HTR-8/SVneo (cell line): ENCODE measurements at regions not wholly inside any gene's neighbourhood (a gene's known extent, or its start where the extent isn't known, plus 50 kb on each side); places are given as distances from the start of the nearest gene placed in this dataset.

Source experiments
- DNase-seq: peaks from one replicate; pipeline ENCODE4 v3.0.0; 2011; ENCODE audit warnings: low spot score, mixed read lengths; ENCODE audit not compliant: insufficient read length
- FAIRE-seq: peaks from 2 replicates; lab custom pipeline; 2011; peaks lifted over from hg19 to GRCh38; lab: Jason Lieb, UNC

DNA sequence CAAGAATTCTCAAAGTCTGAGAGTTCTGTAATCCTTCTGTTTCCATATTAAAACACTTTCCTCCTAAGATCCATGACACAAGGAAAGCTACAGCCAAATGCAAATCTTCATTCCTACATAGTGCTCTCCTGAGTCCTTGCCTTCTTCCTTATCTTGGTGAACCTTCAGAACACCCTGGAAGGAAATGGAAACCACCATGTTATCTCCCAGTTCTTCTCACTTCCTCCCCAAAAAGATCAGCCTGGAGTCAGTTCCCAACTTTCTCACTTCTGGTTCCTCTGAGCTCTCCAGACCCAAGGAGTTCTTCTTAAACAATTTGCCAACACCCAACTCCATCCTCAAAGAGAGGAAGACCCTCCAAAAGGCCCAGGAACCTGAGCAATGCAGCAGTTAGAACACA, 193.3 kb upstream of the CCN2 start:
- no peak for DNase-seq
- FAIRE-seq = no peak

- DNase-seq (no peak), FAIRE-seq (no peak)
These were observed 192.1 kb upstream of the CCN2 start for GRCh38 chr6:132143258-132143657.

DNA sequence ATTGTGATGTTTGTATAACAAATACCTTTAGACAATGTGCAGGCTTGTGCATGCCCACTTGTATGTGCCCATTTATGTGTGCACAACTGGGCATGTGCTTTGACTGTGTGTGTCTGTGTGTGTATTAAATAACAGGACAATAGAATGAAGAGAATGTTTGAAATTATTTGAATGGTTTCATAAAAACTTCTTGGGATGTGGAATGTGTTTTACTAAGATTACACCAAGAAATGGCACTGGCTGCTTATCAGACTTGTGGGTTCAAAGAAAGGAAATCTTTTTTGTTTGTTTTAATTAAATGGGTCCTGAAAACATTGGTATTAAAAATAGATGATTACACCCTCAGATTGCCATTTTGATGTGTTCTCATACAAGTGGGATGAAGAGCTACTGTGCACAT, 191.6 kb upstream of the CCN2 start:
- FAIRE-seq = peak; percentile 13
- no peak for DNase-seq

GRCh38 chr6:132142308-132142707, 191.1 kb upstream of the CCN2 start:
- FAIRE-seq (no peak), DNase-seq (no peak)

DNA sequence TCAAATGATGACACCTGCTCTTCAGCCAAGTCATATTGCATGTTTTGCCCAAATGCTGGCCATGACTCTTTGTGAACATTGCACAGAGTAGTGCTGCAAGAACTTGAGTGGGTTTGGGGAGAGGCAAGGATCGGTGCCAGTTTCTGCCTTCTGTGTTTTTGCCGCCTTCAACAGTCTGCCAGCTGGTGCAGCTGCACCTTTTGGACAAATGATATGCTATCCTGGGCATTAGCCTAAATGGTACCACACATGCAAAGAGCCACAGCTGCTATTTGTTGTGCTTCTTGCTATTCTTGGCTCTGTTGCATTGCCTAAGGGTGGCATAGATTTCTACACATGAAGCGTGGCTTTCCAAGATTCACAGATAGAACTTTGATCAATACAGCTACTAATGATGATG, 189.0 kb upstream of the CCN2 start:
- peak; percentile 4 for FAIRE-seq

DNA sequence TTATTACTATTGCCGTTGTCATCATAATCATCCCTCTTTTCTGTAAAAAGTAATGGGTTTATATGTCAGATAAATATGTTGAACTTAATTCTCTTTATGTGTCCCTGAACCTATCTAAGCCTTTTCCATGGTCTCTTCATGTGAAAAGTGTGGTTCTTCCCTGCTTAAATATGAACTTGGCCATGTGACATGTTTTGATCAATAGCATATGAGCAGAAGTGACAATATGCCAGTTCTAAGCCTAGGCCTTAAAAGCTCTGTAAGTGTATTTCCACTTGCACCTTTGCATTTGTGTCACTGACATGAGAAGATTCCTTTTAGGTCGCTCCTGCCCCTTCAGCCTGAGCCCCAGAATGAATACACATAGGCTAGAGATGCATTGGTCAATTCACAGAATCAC, 188.4 kb upstream of the CCN2 start:
- FAIRE-seq (no peak), DNase-seq (no peak)

More for the DNA sequence above, 189.0 kb upstream of the CCN2 start:
- no peak for DNase-seq

GRCh38 chr6:132136981-132137380, 185.8 kb upstream of the CCN2 start:
- DNase-seq (no peak), FAIRE-seq (no peak)

GRCh38 chr6:132135409-132135808, 184.2 kb upstream of the CCN2 start:
- FAIRE-seq (no peak), DNase-seq (no peak)

- DNase-seq (no peak), FAIRE-seq (no peak)
These were observed 182.7 kb upstream of the CCN2 start for GRCh38 chr6:132133736-132134445.

DNA sequence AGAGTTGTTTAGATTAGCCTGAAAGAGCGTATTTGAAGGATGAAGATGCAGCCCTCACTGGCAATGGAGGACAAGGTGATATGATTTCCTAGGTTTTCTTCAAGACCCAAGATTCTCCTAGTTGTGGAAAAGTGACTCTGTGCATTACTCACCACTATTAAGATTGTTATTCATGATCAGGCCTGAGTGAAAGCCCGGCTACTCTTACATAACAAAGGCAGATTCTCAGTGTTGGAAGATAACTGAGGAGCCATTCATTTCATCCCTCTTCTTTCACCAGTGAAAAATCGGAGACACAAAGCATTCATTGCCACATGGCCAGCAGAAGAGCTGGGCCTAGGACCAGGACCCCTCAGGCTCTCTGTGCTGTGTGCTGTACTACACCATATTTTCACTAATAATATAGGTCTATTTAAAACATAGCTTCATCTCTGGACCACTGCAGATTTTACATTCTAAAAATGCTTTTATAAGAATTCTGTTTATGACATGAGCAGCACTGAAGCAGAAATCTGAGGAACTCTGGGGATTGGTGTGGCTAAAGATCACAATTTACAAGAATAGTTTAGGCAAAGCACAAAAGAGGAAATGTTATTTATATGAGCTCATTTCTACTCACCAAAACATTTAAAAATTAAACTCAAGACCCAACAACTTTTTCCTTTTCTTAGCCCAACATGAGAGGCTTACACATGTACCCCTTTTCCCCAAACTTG, 181.9 kb upstream of the CCN2 start:
- DNase-seq (no peak), FAIRE-seq (peak; percentile 58)

- FAIRE-seq = no peak
- no peak for DNase-seq
These were observed 181.2 kb upstream of the CCN2 start for GRCh38 chr6:132132422-132132821.

GRCh38 chr6:132131758-132132157, 180.6 kb upstream of the CCN2 start:
- FAIRE-seq = peak; percentile 95
- DNase-seq = peak; percentile 82

DNA sequence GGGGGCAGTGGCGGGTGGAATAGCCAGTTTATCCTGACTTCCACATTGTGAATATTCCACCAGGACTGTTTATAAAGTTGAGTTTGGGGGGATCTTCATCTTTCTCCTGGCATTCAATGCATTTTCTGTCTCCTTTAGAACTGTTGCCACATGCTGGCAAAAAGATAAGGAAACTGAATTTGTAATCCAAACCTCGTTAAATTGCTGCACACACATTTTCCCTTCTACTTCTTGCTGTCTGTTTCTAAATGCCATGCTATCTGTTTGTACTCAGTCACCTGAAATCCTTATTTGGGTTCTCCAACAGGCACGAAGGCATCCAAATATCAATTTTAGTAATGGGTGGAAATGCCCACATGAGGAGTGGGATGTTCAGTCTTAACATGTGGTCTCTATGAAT, 180.2 kb upstream of the CCN2 start:
- DNase-seq (no peak), FAIRE-seq (no peak)

DNA sequence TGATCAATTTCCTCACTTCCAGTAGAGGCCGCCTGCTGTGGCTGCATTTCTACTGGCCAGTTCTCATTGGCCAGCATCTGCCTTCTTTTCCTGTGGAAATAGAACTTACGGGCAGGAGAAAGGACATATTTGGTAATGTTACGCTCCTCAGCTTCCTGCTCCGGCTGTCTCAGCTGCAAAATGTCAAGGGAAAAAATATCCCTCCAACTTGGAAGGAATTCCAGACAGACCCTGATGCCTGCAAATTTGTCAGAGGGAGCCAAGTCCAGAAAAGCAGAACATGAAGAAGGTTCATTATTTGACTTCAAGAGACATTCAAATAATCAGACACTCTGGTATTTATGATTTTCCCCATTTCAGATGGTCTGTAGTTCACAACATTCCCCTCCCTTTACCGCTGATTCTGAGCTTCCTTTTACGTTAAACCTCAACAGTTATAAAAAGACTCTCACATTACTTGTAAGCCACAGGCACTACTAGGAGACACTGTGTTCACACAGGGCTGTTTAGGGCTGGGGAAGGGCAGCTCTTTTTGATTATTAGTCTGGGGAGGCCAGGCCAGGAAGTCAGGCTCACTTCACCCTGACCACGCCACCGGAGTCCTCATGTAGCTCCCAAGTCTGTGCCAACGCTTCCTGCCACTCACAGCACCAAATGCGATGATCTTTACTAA, 179.6 kb upstream of the CCN2 start:
- DNase-seq (no peak), FAIRE-seq (peak; percentile 26)

GRCh38 chr6:132128424-132128823, 177.3 kb upstream of the CCN2 start:
- DNase-seq = no peak
- no peak for FAIRE-seq

DNA sequence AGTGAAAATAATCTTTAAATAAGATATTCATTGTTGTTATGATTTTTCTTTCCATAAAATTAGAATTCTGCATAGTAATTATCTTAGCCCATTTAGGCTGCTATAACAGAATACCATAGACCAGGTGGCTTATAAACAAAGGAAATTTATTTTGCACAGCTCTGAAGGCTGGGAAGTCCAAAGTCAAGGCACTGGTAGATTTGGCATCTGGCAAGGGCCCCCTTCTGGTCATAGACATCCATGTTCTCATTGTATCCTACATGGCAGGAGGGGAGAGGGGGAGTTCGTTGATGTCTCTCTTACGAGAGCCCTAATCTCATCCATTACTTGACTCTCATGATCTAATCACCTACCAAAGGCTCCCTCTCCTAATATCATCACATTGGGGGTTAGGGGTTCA, 175.0 kb upstream of the CCN2 start:
- DNase-seq (no peak), FAIRE-seq (no peak)

DNA sequence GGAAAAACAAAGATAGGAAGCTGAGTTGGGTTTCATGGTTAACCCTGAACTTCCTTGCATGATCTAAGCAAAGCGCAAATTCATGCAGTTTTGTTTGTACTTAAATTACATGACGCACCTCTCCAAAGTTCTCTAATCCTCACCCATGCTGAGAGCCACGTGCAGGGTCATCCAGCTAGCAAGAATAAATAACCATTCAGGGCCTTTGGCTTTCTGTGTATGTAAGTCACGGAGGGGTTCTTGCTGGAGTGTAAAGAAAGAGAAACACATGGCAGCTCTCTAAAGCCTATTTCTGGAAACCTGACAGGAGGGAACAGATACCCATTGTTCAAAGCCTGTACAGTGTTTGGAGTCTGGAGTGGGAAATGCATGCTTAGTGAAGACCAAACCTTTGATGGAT, 171.7 kb upstream of the CCN2 start:
- DNase-seq = no peak
- no peak for FAIRE-seq

DNA sequence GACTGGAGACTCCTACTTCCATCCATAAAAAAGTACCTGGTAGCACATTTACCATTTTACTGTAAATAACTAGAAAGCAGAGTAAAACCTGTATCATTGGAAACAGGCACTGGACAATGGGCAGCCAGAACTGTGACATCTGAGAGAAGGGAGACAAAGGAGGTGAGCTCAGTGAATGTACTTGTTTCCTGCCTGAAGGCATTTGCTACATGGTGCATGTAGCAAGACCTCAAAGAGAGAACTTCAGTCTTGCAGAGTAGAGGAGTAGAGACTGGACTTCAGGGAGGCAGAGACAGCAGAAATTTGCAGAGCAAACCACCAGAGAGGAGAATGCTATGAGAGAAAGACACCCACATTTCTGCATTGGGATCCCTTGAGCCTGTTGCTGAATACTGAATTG, 171.0 kb upstream of the CCN2 start:
- FAIRE-seq = no peak

DNA sequence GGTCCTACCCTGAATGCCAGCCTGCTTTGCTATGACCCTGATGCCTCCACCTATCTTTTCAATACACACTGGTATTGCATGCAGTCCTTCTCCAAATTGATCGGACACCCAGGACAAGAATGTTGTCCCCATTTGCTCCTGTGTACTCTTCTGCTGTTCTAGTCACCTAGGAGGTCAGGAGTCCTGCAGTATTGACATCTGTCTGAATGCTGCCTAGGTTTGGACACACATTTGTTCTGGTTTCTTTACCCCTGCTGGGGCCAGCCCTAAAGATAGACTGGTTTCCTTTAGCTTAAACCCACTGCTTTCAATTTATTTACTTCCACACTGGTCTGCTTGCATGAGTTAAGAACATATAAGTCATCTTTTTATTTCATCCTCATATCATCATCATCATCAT, 167.0 kb upstream of the CCN2 start:
- DNase-seq (no peak), FAIRE-seq (no peak)

More for the DNA sequence above, 171.0 kb upstream of the CCN2 start:
- no peak for DNase-seq

- DNase-seq (no peak), FAIRE-seq (no peak)
These were observed 164.7 kb upstream of the CCN2 start for GRCh38 chr6:132115714-132116366.
